HG02840 (cell line): ENCODE measurements at regions not wholly inside any gene's neighbourhood (a gene's known extent, or its start where the extent isn't known, plus 50 kb on each side); places are given as distances from the start of the nearest gene placed in this dataset.
"Not testable (repeated sequence)": the region's sequence is repeated elsewhere in the genome, so short reads cannot be mapped to it uniquely, and the experiment has no call there.

Experiments
- ATAC-seq: cut with Tn5 transposase; IDR thresholded peaks from one replicate; pipeline ENCODE4 v1.9.1; 2021; ENCODE audit warnings: mild to moderate bottlenecking, moderate library complexity, moderate number of reproducible peaks; ENCODE audit not compliant: unreplicated experiment, low FRiP score

DNA sequence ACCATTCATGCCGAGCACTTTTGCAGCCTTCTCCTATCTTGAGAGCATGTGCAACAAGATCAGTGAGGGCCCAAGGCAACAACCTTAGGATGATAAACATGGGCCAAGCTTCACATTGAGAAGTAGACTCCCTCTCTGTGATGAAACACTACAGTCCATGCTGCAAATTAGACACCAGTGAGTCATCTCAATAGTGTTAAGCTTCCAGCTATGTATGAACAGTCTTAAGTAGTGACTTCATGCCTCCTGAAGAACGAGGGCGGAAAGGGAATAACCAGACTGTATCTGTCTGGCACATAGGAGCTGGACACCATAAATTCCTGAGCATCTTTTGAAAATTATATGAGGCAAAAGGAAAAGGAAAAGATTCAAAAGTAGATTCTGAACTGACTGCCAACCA lies 309.9 kb upstream of the SLITRK1 start:
- no peak for ATAC-seq

DNA sequence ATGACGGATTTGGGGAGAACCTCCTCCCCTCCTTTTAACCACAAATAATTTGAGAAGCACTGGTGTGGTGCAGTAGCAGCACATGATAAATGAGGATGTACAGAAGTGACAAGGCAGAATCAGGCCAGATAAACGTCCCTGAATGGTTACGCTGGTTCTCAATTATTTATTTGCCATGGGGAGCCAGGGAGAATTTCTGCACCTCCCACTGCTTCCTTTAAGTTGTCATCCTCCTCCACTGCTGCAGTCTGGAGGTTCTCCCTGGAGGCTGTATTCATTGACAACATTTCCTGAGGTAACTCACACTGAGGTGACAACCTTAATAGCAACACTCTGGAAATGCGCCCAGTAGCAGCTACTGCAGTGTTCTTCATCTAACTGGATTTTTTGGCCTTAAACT lies 308.9 kb upstream of the SLITRK1 start:
- ATAC-seq, result no peak

- no peak for ATAC-seq
These were observed 305.4 kb upstream of the SLITRK1 start for GRCh38 chr13:84187626-84188025.

DNA sequence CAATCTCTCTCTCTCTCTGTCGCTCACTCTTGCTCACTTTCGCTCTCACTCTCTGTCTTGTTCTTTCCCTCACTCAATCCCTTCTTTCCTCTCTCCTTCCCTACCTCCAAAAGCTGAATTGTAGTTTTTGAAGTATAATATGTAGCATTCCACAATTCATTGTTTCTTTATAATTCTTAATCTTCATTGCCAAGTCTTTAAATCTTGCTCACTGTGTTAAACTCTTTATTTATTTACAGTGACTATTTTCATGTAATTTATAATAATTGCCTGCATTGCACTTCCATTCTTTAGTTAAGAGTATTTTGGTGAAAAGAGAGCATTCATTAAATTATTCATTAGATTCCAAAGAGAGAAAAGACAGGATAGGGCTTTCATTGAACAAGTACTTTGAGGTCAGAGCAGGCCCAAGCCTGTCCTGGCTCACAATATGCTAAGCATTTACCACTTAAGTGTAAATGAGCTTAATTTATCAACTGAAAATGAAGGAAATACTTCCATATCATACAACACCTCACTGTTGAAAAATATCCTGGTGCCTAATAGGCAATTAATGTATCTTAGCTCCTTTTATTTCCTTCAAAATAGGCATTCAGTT lies 257.4 kb upstream of the SLITRK1 start:
- no peak for ATAC-seq

DNA sequence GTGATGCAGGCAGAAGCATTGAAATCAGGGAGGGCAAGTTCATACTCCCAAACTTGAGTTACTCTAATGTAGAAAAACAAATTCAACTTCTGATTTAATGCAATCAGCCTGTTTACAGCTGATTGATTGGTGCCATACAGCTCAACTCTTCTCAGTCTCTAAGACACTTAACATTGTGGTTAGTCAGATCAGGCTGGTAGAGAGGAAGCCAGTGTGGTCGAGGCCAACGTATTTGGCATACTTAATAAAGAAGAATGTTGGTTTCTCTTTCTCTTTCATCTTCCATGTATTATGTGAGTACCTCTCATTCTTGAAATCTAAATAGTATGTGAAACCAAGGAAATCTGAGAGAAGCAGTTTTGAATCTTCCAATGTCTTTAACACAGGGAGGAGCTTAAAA lies 255.0 kb upstream of the SLITRK1 start:
- peak; percentile 100 for ATAC-seq

DNA sequence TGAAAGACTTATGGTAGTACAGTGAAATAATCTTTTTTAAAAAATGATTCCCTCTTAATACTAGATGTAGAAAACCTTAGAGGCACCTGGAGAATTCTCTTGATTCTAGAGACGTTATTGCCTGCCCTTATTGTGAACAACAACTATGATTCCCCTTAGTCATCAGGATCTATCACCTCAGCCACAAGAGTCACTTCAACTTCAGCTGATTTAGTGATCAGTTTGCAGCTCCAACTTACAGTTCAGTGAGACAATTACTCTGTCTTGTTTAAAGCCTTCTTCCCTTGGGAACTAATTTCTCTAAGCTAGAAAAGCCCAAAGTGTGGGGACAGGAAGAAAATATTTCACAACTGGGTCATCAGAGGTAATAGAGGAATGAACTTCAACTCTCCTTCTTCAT lies 254.3 kb upstream of the SLITRK1 start:
- no peak for ATAC-seq

DNA sequence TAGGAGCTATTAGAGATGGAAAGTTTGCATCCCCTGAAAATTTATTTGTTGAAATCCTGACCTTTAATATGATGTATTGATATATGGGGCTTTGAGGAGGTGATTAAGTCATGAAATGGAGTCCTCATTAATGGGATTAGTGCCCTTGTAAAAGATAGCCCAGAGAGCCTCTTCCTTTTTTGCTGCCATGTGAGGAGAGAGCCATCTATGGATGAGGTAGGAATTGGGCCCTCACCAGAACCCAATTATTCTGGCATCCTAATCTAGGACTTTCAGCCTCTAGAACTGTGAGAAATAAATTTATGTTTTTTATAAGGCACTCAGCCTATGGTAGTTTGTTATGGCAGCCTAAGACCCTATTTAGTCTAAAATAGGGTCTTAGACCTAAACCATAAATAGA lies 250.2 kb upstream of the SLITRK1 start:
- ATAC-seq, result no peak

DNA sequence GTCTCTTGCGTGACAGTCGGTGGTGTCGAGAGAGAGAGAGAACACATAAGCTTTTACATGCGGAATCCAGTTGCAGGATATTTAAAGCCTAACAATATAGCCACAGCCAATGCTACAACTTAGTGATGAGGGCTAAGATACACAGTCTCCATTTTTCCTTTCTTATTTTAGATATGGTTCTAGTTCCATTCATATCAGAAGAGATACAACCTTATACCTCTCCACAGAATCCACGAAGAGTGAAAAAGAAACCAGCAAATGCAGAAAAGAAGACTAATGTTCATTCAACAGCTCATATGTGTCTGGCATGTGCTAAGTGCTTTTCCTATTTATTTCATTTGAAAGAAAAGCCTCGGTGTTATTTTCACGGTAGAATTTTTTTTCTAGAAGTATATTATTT lies 249.0 kb upstream of the SLITRK1 start:
- ATAC-seq, result no peak

- no peak for ATAC-seq
These were observed 248.3 kb upstream of the SLITRK1 start for GRCh38 chr13:84130495-84131114.

- no peak for ATAC-seq
These were observed 247.7 kb upstream of the SLITRK1 start for GRCh38 chr13:84129966-84130365.

DNA sequence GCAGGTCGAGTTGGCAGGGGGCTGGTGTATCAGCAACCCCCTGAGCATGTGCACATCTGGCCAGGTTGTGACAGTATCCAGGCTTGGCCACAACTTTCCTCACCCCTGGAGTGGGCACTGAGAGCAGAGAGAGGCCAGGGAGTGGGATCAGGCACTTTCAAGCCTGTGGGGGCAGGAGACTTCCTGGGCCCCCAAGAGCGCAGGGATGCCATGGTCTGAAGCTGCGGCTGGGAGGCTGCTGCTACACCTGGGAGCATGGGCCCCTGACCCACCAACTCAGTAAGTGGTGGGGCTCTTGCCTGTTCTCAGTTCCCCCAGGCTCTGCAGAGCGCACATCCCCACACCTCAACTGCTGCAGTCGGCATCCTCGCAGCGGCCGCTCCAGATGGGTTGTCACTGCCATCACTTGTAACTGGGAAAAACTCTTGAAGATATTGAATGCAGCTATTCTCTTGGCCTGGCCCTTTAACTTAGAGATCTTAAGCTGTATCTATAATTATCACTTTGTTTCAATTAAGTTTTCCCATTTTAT lies 245.4 kb upstream of the SLITRK1 start:
- no peak for ATAC-seq

- ATAC-seq, result no peak
These were observed 244.4 kb upstream of the SLITRK1 start for GRCh38 chr13:84126671-84127171.

GRCh38 chr13:84121456-84121855 lies 239.2 kb upstream of the SLITRK1 start:
- ATAC-seq, result no peak

DNA sequence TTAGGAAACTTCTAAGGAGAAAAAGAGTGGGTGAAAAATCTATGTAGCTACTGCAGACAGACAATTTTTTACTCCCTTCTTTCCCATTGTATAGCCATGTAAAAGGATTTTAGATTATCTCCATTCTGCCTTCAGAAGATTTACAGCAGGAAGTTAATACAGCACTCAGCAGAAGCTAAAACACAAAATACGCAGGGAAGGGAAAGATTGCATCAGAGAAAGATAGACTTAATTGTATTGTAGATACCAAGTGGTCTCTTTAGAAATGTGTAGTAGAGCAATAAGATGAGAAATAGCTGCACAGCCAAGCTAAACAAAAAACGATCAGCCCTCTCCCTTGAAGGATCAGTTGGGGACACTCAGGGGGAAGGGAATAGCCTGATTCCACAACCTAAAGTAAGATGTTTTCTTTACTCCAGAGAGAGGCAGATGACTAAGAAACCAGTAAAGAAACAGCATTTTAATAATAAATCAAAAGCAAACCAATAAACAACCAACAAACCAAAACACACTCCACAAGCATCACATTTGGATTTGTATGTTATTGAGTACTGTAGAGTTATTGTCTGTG lies 236.7 kb upstream of the SLITRK1 start:
- no peak for ATAC-seq

DNA sequence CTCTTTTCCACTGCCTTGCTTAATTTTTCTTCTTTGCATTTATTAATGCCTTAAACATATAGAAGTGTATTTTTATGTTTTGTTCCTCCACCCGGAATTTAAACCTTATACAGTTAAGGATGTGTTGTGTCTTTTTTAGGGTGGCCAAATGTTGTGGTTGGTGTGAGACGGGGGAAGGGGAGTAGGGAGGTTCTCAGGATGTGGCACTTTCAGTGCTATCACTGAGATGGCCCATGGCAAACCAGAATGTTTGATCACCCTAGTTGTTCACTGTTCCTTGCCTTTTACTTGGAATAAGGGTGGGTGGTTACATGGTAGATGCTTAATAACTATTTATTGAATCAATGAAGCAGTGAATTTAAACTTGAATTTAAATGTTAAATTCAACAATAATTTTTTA lies 216.0 kb upstream of the SLITRK1 start:
- no peak for ATAC-seq

GRCh38 chr13:84097148-84097547 lies 214.9 kb upstream of the SLITRK1 start:
- ATAC-seq, result no peak

- no peak for ATAC-seq
These were observed 213.9 kb upstream of the SLITRK1 start for GRCh38 chr13:84096216-84096615.

- ATAC-seq, result no peak
These were observed 206.7 kb upstream of the SLITRK1 start for GRCh38 chr13:84088996-84089395.

DNA sequence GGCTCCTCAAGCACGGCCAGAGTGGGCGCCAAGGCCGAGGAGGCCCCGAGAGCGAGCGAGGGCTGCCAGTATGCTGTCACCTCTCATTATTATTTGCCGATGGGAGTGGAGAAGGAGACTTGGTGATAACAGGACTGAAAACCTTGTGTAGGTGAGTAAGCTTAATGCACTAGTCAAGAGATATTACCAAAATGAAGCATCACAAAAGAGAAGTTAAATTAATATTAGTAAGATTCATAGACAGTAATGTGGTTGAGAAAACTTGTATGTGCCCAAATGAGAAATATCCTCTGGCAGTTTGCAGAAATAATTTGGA lies 204.5 kb upstream of the SLITRK1 start:
- no peak for ATAC-seq

DNA sequence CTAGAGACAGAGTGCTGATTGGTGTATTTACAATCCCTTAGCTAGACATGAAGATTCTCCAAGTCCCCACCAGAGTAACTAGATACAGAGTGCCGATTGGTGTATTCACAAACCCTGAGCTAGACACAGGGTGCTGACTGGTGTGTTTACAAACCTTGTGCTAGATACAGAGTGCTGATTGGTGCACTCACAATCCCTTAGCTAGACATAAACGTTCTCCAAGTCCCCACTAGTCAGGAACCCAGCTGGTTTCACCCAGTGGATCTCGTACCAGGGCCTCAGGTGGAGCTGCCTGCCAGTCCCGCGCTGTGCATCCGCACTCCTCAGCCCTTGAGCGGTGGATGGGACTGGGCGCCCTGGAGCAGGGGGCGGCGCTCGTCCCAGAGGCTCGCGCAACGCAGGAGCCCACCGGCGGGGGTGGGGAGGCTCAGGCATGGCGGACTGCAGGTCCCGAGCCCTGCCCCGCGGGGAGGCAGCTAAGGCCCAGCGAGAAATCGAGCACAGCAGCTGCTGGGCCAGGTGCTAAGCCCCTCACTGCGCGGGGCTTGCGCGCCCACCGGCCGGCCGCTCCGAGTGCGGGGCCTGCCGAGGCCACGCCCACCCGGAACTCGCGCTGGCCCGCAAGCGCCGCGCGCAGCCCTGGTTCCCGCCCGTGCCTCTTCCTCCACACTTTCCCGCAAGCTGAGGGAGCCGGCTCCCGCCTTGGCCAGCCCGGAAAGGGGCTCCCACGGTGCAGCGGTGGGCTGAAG lies 204.0 kb upstream of the SLITRK1 start:
- ATAC-seq, result not testable (repeated sequence)

DNA sequence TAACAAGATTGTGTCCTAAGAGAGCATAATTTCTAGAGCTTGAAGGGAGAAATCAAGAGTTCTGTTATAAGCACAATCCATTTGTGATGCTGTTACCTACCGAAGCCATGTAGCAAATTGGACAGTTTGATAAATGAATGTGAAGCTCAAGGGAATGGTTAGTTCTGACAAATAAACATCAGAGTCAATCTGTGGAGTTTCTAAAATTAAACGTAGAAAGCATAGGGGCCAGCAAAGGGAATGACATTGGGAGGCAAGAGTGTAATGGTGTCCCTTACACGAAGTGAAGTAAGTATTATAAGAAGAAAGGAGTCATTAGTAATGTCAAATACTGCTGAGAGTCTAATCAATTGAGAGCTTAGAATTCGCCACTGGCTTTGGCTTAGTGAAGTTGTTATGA lies 200.2 kb upstream of the SLITRK1 start:
- no peak for ATAC-seq
